Fibroblast of peridontal ligament (primary cell): ENCODE measurements at regions not wholly inside any gene's neighbourhood (a gene's known extent, or its start where the extent isn't known, plus 50 kb on each side); places are given as distances from the start of the nearest gene placed in this dataset.
"Not testable (repeated sequence)": the region's sequence is repeated elsewhere in the genome, so short reads cannot be mapped to it uniquely, and the experiment has no call there.

Experiments used
- DNase-seq: peaks from one replicate; pipeline ENCODE4 v3.0.0-alpha.2; 2010; ENCODE audit errors: extremely low read depth

DNA sequence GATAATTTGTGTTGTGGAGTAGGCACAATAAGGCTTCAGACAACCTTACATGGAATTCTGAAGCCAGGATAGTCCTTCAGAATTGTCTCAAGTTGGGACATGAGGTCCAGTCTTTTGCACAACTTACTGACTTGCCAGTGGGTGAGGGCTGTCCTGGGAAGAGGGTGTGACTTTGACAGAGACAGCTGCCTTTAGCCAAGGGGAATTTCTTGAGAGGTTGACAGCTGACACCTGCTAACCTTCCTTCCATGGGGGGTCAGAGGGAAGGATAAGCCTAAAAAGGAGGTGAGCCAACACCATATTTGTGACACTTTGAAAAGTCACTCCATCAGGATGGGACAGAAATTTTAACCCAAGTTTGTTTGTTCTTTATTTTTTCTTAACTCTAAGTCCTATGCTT, 907.8 kb upstream of the CRIM1 start:
- DNase-seq: no peak

- DNase-seq: peak; percentile 2
These were observed 908.4 kb upstream of the CRIM1 start for GRCh38 chr2:35447215-35447614.

DNA sequence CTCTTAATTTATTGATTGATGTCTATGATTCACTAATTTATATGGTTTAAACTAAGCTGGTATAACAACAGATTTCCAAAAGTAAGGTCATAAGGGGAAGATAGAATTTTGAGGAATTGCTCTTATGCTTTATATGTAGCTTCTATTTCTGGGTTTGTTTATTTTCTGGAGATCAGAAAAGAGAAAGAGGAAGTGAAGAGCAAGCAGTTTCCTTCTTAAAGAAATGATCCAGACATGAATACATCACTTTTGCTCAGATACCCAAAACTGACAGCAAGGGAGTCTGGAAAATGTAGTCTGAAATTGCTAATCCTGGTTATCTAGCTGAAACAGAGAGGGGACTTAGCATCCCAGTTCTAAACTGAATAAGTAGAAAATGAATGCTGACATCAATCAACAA, 912.5 kb upstream of the CRIM1 start:
- DNase-seq: no peak

DNA sequence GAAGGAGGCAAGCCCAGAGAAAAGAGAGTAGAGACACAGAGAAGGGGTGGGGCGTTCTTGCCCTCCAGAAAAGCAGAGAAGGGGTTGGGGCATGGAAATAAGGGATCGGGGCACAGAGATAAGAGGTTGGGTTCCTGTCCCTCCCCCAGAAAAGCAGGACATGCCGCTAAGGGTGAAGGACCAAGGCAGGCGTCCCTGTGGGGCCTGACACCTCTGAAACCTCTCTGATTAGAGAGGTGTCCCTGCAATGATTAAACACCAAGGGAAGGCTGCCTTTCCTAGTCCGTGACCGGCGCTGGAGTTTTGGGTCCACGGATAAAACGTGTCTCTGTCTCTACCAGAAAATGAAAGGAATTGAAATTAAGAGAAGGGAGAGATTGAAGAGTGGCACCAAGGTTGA, 914.0 kb upstream of the CRIM1 start:
- not testable (repeated sequence) for DNase-seq

DNA sequence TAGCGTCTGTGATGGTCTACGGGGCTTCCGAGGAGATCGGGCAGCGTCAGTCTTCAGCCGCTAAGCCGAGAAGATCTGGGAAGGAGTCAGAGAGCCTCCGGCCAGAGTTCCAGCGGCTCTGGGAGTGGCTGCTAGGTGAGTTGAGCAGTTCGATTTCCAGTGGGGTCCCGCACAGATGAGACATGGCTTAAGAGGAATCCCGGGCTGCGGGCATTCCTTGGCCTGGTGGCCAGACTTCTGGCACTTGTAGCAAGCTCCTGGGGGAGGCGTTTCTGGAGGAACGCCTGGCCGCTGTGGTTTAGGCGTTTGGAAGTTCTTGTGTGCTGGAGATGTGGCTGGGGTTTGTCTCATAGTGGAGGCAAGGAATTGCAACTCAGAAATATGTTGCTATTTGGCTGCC, 915.3 kb upstream of the CRIM1 start:
- DNase-seq: not testable (repeated sequence)

DNA sequence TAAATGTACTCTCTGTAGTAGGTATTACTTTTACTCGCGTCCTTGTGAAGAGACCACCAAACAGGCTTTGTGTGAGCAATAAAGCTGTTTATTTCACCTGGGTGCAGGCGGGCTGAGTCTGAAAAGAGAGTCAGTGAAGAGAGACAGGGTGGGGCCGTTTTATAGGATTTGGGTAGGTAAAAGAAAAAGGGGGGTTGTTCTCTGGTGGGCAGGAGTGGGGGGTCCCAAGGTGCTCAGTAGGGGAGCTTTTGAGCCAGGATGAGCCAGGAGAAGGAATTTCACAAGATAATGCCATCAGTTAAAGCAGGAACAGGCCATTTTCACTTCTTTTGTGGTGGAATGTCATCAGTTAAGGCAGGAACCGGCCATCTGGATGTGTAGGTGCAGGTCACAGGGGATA, 918.7 kb upstream of the CRIM1 start:
- not testable (repeated sequence) for DNase-seq

DNA sequence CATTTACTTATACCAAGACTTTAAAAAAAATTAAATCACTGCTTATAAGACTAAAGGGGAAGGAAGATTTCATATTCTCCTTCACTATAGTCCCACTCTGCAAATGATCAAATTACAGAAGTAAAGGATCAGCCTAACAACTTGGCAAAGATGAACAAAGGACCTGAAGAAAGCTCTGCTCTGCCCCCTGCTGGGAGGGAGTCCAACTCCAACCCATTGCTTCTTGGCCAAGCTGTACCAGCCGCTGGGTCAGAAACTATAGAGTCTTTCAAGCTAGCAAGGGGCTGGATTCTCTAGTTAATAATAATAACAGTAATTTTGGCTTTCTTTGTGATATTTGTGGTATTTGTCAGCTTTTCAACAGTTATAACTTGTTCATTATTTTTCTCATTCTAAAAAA, 927.0 kb upstream of the CRIM1 start:
- no peak for DNase-seq

GRCh38 chr2:35421485-35421884, 934.1 kb upstream of the CRIM1 start:
- no peak for DNase-seq

DNA sequence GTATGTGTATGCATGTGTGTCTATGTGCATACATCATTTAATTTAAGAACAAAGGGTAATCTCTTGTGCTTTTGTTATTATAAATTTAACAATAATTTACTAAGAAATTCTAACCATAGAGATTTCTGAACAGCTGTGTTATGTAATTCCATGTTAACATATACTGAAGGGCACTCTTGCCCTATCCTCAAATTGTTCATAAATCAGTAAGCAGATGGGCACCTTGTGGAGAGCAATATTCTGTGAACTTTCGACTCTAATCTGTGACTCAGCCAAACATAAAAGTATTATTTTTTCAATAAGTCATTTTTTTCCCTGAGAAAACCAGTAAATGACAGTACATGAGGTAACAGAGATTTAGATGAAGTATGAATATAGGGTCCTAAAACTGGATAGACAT, 938.3 kb upstream of the CRIM1 start:
- DNase-seq: no peak

DNA sequence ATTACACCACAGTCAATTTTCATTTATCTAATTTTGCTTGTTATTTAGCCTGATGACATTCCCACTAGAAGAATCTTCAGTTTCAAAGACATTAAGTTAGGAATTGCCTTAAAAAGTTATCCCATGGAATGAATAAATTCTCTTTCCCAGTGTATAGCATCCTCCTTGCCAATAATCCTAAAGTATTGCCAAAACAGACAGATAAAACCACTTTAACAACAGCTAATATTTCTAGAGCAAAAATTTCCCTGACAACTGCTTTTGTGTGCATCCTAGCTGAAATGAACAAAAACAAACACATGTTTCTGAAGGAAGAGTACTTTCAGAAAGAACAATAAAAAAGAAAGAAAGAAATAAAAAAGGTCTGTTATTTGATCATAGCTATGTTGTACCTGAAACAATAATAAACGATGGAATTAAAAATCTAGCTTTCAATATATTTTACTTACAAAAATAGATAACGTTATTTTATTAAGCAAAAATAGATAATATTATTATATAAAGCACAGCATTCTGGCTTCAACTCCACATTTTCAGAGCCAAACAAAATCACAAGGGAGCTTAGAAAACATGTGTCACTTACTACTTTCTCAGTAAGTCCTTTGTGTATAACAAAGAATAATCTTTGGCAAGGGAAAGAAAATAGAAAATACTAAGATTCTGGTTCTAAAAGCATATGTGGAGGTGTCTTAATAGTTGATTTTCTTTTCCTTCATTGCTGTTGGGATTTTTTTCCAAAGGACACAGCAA, 939.0 kb upstream of the CRIM1 start:
- no peak for DNase-seq

- DNase-seq: no peak
These were observed 939.6 kb upstream of the CRIM1 start for GRCh38 chr2:35415942-35416341.

- DNase-seq: no peak
These were observed 940.3 kb upstream of the CRIM1 start for GRCh38 chr2:35415282-35415681.

DNA sequence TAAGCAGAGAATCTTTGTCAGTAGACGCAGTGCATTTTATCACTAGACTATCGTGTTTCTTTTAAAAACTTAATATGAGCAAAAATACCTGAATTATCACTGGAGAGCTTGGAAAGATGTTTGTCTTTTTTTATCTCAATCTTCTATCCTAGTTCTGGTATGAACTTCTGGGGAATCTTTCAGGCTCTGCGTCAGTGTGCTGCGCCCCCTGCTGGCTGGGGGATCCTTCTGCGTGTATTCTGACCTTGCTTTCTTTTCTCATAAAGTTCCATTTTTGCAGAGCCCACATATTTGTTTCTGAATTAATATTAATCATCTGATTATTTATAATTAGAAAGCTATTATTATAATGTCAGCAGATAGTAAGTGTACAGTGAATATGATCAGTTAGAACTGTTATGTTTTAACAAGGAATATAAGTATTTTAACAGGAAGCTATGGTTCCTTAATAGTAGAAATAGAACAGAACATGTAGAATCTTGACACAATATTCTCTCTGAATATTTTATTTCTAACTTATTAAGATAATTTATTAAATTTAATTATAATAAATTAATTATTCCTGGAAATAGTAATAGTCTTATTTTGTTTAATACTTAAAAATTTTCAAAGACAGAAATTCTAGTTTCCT, 945.0 kb upstream of the CRIM1 start:
- peak; percentile 45 for DNase-seq

GRCh38 chr2:35409762-35410161, 945.8 kb upstream of the CRIM1 start:
- DNase-seq: no peak

GRCh38 chr2:35408320-35408719, 947.3 kb upstream of the CRIM1 start:
- DNase-seq: no peak

- no peak for DNase-seq
These were observed 963.7 kb upstream of the CRIM1 start for GRCh38 chr2:35391736-35392442.

GRCh38 chr2:35378791-35379190, 976.8 kb upstream of the CRIM1 start:
- DNase-seq: no peak

DNA sequence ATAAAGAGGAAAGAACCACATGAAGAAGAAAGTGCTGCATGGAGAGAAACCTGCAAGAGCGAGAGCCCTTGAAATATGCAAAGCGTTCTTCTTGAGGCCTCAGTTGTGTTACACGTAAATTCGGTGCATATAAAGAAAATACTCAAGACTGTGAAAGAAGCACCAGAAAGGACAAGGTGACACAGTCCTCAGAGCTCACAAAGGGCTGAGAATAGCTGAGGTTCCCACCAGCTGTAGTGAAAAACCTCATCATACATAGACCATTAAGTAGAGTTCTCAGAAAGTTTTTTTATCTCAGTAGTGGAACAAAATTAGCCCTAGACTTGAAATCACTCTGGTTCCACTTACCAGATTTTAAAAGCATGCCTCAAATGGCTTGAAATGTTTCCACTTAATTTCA, 980.7 kb upstream of the CRIM1 start:
- no peak for DNase-seq

DNA sequence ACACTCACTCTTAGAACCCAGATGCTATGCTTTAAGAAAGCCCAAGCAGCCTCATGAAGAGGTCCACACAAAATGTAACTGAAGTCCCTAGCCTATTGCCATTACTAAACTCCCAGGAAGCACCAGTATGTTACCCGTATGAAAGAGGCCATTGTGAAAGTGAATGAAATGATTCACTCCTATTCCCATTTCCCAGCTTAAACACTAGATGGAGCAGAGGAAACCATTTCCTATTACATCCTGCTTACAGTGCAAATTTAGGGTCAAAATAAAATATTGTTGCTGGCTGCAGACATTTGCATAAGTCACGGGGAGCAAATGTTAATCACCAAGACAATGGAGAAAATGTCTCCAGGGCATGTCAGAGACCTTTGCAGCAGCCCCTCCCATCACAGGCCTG, 989.7 kb upstream of the CRIM1 start:
- no peak for DNase-seq

- DNase-seq: no peak
These were observed 999.2 kb upstream of the CRIM1 start for GRCh38 chr2:35356332-35356731.

- no peak for DNase-seq
These were observed 1000.5 kb upstream of the CRIM1 start for GRCh38 chr2:35355056-35355455.

DNA sequence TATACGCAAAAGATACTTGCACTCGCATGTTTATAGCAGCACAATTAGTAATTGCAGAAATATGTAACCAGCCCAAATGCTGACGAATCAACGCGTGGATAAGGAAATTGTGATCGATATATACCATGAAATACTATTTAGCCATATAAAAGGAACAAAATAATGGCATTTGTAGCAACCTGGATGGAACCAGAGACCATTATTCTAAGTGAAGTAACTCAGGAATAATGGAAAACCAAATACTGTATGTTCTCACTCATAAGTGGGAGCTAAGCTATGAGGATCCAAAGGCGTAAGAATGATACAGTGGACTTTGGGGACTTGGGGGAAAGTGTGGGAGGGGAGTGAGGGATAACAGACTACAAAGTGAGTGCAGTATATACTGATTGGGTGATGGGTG, 1008.0 kb upstream of the CRIM1 start:
- no peak for DNase-seq

DNA sequence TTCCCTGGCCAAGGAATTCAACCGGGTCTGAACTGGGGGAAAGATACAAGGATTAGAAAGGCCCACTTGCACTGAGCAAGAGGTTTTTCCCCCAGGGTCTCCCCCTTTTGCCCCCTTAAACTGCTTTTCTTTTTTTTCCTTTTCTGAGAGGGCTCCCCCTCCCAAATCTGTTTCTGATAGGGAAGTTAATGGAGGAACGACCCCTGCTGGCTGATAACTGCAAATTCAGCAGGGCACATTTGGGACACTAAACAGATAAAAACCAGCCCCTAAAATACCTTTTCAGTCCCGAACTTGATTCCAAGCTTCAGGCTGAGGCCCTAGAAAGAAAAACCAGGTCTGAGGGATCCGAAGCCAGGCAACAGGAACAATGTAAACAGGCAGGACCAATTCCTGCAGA, 1012.4 kb upstream of the CRIM1 start:
- no peak for DNase-seq
